ENCODE measurements at regions not wholly inside any gene's neighbourhood (a gene's known extent, or its start where the extent isn't known, plus 50 kb on each side); places are given as distances from the start of the nearest gene placed in this dataset.

DNA sequence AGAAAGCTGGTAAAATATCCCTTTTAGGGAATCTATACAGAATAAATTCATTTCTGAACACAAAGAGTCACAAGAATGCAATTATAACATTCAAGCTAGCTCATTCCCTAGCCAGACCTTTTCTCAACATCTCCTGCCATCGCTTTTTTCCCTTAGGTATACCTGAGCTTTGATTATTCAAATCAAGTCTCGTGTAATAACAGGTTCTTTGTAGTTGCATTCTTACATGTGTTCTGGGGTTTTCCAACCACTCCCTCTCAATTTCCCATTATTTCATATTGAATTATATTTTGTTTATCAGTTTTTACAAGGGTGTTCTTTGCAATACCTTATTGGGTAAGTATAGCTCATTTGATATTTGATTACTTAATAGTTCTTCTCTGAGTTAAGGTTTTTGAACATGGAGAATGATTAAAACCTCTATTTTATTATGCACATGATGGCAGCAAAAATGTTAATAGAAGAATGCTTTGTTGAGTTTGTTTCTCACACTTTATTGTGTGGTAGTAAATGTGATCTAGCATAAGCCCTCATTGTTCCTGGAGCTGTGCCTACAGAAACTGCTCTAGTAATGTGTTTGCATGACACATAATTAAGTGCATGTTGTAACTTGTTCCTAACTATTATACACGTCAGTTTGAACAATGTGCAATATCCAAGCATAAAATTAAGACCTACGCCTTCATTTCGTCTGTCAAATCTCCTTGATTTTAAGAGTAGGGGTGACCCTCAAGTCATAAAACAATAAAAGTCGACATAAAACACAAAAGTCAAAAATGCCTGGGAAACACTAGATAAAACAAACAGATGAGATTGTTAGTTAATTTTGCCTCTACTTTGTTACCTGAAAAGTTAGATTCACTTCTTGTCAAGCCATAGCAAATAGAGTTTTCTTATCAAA is 124.0 kb upstream of the POF1B start:
- TF ChIP-seq EZH2 (IDR thresholded peaks at IDR 0.05) (no peak), POLR2AphosphoS5 (IDR thresholded peaks at IDR 0.05; ENCODE audit: borderline replicate concordance, low read depth, low read length) (no peak), FOXP2 (optimal IDR thresholded peaks at IDR 0.05; ENCODE audit: control extremely low read depth, extremely low read length, insufficient read depth) (no peak)

Data from SK-N-MC (cell line).